ENCODE measurements at regions not wholly inside any gene's neighbourhood (a gene's known extent, or its start where the extent isn't known, plus 50 kb on each side); places are given as distances from the start of the nearest gene placed in this dataset.

GRCh38 chr2:128439031-128439790 is 120.5 kb upstream of the HS6ST1 start:
- no peak for DNase-seq

GRCh38 chr2:128439791-128440665 is 121.4 kb upstream of the HS6ST1 start:
- no peak for DNase-seq

- DNase-seq, result no peak
These were observed 122.1 kb upstream of the HS6ST1 start for GRCh38 chr2:128440666-128441340.

GRCh38 chr2:128441341-128442052 is 122.8 kb upstream of the HS6ST1 start:
- no peak for DNase-seq

GRCh38 chr2:128442053-128442751 is 123.5 kb upstream of the HS6ST1 start:
- no peak for DNase-seq

- no peak for DNase-seq
These were observed 124.2 kb upstream of the HS6ST1 start for GRCh38 chr2:128442891-128443302.

- DNase-seq, result no peak
These were observed 125.6 kb upstream of the HS6ST1 start for GRCh38 chr2:128444121-128444771.

GRCh38 chr2:128444816-128445522 is 126.3 kb upstream of the HS6ST1 start:
- no peak for DNase-seq

- DNase-seq, result no peak
These were observed 126.8 kb upstream of the HS6ST1 start for GRCh38 chr2:128445523-128445900.

- no peak for DNase-seq
These were observed 127.6 kb upstream of the HS6ST1 start for GRCh38 chr2:128446049-128446873.

GRCh38 chr2:128446874-128447537 is 128.3 kb upstream of the HS6ST1 start:
- no peak for DNase-seq

- DNase-seq, result no peak
These were observed 128.9 kb upstream of the HS6ST1 start for GRCh38 chr2:128447538-128447995.

GRCh38 chr2:128448331-128449225 is 129.9 kb upstream of the HS6ST1 start:
- no peak for DNase-seq

GRCh38 chr2:128449226-128450061 is 130.8 kb upstream of the HS6ST1 start:
- no peak for DNase-seq

GRCh38 chr2:128450211-128451024 is 131.8 kb upstream of the HS6ST1 start:
- no peak for DNase-seq

Data from CD4-positive, alpha-beta T cell treated with Interleukin-6 for 4 hours (primary cell).